SW 1271 (cell line): ENCODE measurements at regions not wholly inside any gene's neighbourhood (a gene's known extent, or its start where the extent isn't known, plus 50 kb on each side); places are given as distances from the start of the nearest gene placed in this dataset.
"Not testable (repeated sequence)": the region's sequence is repeated elsewhere in the genome, so short reads cannot be mapped to it uniquely, and the experiment has no call there.

Source experiments
- DNase-seq, 2 experiments: peaks; one replicate each; lab custom pipeline; 2025; lab: John Stamatoyannopoulos, UW

- no peak for DNase-seq
These were observed 465.6 kb downstream of the SIPA1L2 start for GRCh38 chr1:232164078-232164963.

GRCh38 chr1:232163533-232163932 lies 466.4 kb downstream of the SIPA1L2 start:
- no peak for DNase-seq

- no peak for DNase-seq
These were observed 467.9 kb downstream of the SIPA1L2 start for GRCh38 chr1:232162001-232162400.

GRCh38 chr1:232158558-232158957 lies 471.4 kb downstream of the SIPA1L2 start:
- not testable (repeated sequence) for DNase-seq

- DNase-seq: not testable (repeated sequence)
These were observed 473.9 kb downstream of the SIPA1L2 start for GRCh38 chr1:232156070-232156469.

- no peak for DNase-seq
These were observed 476.3 kb downstream of the SIPA1L2 start for GRCh38 chr1:232153652-232154051.

GRCh38 chr1:232150770-232151548 lies 479.0 kb downstream of the SIPA1L2 start:
- no peak for DNase-seq

- DNase-seq: no peak
These were observed 480.4 kb downstream of the SIPA1L2 start for GRCh38 chr1:232149287-232150201.

GRCh38 chr1:232147215-232147614 lies 482.7 kb downstream of the SIPA1L2 start:
- DNase-seq: no peak

GRCh38 chr1:232146514-232146913 lies 483.4 kb downstream of the SIPA1L2 start:
- no peak for DNase-seq

GRCh38 chr1:232145768-232146167 lies 484.2 kb downstream of the SIPA1L2 start:
- DNase-seq: no peak

GRCh38 chr1:232144696-232145230 lies 485.2 kb downstream of the SIPA1L2 start:
- DNase-seq: no peak

- DNase-seq: no peak
These were observed 486.5 kb downstream of the SIPA1L2 start for GRCh38 chr1:232143315-232143886.

- no peak for DNase-seq
These were observed 487.3 kb downstream of the SIPA1L2 start for GRCh38 chr1:232142403-232143314.

- not testable (repeated sequence) for DNase-seq
These were observed 488.8 kb downstream of the SIPA1L2 start for GRCh38 chr1:232141167-232141448.

GRCh38 chr1:232140419-232141166 lies 489.3 kb downstream of the SIPA1L2 start:
- DNase-seq: no peak

- DNase-seq: no peak
These were observed 490.5 kb downstream of the SIPA1L2 start for GRCh38 chr1:232139444-232139843.

GRCh38 chr1:232138044-232138443 lies 491.9 kb downstream of the SIPA1L2 start:
- no peak for DNase-seq

- no peak for DNase-seq
These were observed 492.9 kb downstream of the SIPA1L2 start for GRCh38 chr1:232137066-232137465.

- DNase-seq: no peak
These were observed 493.8 kb downstream of the SIPA1L2 start for GRCh38 chr1:232136136-232136535.
